Right lobe of liver (tissue), 6 donors: ENCODE measurements at regions not wholly inside any gene's neighbourhood (a gene's known extent, or its start where the extent isn't known, plus 50 kb on each side); places are given as distances from the start of the nearest gene placed in this dataset.

ENCODE experiments used
- ATAC-seq, 4 donors: fragments of 200-7000 bp; cut with Tn5 transposase; one replicate each; pipeline ENCODE4 v1.9.1; 2020; ENCODE audit warnings: mild to moderate bottlenecking in 4 of 4, moderate library complexity in 4 of 4
- DNase-seq, 3 donors: peaks; one replicate each; pipeline ENCODE4 v3.0.0-alpha.2; 2020
- H3K27ac ChIP-seq, 3 donors: fragments of 200-600 bp; one replicate each; pipeline ENCODE4 v1.8.0; 2022
- H3K27me3 ChIP-seq, 2 donors: fragments of 200-600 bp; one replicate each; pipeline ENCODE4 v1.8.0; 2022
- H3K36me3 ChIP-seq, 4 donors: fragments of 200-600 bp; sonication (generic) in 1 of 4; one replicate each; pipeline versions ENCODE4 v1.5.1 to v1.8.0; 2017 to 2022; ENCODE audit warnings: control low read depth in 1 of 4
- H3K4me1 ChIP-seq, 4 donors: fragments of 200-600 bp; sonication (generic) in 1 of 4; one replicate each; pipeline versions ENCODE4 v1.5.1 to v1.8.0; 2017 to 2022; ENCODE audit warnings: control low read depth in 1 of 4
- H3K4me3 ChIP-seq, 3 donors: fragments of 200-600 bp; one replicate each; pipeline ENCODE4 v1.8.0; 2022
- H3K9me3 ChIP-seq, 4 donors: fragments of 200-600 bp; sonication (generic) in 1 of 4; one replicate each; pipeline versions ENCODE4 v1.5.1 to v1.8.0; 2017 to 2022; ENCODE audit warnings: control low read depth in 1 of 4
- CTCF ChIP-seq, 4 donors: fragments of 200-600 bp in 3 of 4; fragments of 450-650 bp in 1 of 4; IDR thresholded peaks; one replicate each; pipeline versions ENCODE4 v1.5.1 to v1.8.0; 2016 to 2022; ENCODE audit warnings: antibody characterized with exemption in 4 of 4, mild to moderate bottlenecking in 2 of 4
- POLR2A ChIP-seq: fragments of 450-650 bp; IDR thresholded peaks from one replicate; pipeline ENCODE4 v1.6.1; 2017; ENCODE audit warnings: antibody characterized with exemption, mild to moderate bottlenecking
- WGBS: methylation state at CpG from one replicate; pipeline ENCODE4 v1.1.6; 2018; ENCODE audit warnings: low coverage, low lambda C conversion rate; ENCODE audit not compliant: insufficient coverage; ENCODE audit errors: missing lambda C conversion rate; 5-methylcytosine and 5-hydroxymethylcytosine counted together
- intact Hi-C, 2 donors: fragments of 100-400 bp; cut with DNase I; formaldehyde crosslinking; loops; one replicate each; pipeline versions ENCODE4 v1.11.2 to v1.14.1; 2022
- donor health status: DM: no; HTN: yes; CAD: no.
- donor health status: DM: no; HTN: no; CAD: no.
- donor health status: DM: no; HTN: no; CAD: no.
- donor health status: DM: no; HTN: yes; CAD: no.
- donor health status: DM: no; HTN: yes; CAD: no.

- Histone ChIP-seq H3K27ac (no peak overlapping the region), H3K4me1 (no peaks in the 10 kb centered on the region), H3K27me3 (no peaks in the 10 kb centered on the region), H3K4me3 (no peak overlapping the region), H3K9me3 (no peaks in the 10 kb centered on the region), H3K36me3 (no peaks in the 10 kb centered on the region)
- DNase-seq (no peak), ATAC-seq (no peak)
- WGBS = 83% methylated on average over 1 of the region's 4 CpGs
- intact Hi-C loops = no loop called here
- TF ChIP-seq POLR2A = no peak
- TF ChIP-seq CTCF (IDR thresholded peaks at IDR 0.05) = no peak
Measured at GRCh38 chr11:119880143-119880542, 151.1 kb upstream of the NECTIN1 start.

DNA sequence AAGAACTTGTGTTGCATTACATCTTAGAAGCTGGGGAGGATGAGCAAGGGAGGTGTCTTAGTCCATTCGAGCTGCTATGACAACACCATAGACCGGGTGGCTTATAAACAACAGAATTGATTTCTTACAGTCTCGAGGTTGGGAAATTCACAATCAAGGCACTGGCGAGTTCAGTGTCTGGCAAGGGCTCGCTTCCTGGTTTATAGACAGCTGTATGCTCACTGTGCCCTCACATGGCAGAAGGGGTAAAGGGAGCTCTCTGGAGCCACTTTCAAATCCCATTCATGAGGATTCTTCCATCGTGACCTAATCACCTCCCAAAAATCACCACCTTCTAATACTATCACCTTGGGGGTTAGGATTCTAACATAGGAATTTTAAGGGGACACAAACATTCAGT is 150.0 kb upstream of the NECTIN1 start:
- no peak overlapping the region for H3K4me3 ChIP-seq
- H3K9me3 ChIP-seq = no peaks in the 10 kb centered on the region
- H3K4me1 ChIP-seq = no peaks in the 10 kb centered on the region
- ATAC-seq (peak; percentile 50 to 99 (median 76)), DNase-seq (peak in 1 of 3 donors; percentile 57)
- WGBS = 31% methylated on average over 6 of the region's 6 CpGs
- H3K27me3 ChIP-seq = no peaks in the 10 kb centered on the region
- no peak overlapping the region for H3K27ac ChIP-seq
- peak in 3 of 4 donors; percentile 11 to 17 (median 16) for TF ChIP-seq CTCF (IDR thresholded peaks at IDR 0.05)
- TF ChIP-seq POLR2A = no peak
- H3K36me3 ChIP-seq = no peaks in the 10 kb centered on the region
- intact Hi-C loops = no loop called here

GRCh38 chr11:119876841-119877240 is 147.8 kb upstream of the NECTIN1 start:
- DNase-seq (no peak), ATAC-seq (no peak)
- Histone ChIP-seq H3K4me1 (no peaks in the 10 kb centered on the region), H3K27ac (no peak overlapping the region), H3K27me3 (no peaks in the 10 kb centered on the region), H3K9me3 (no peaks in the 10 kb centered on the region), H3K4me3 (no peak overlapping the region), H3K36me3 (no peaks in the 10 kb centered on the region)
- WGBS = 91% methylated on average over 12 of the region's 12 CpGs
- no peak for TF ChIP-seq POLR2A
- no peak for TF ChIP-seq CTCF (IDR thresholded peaks at IDR 0.05)
- intact Hi-C loops = no loop called here

- no peak overlapping the region for H3K4me3 ChIP-seq
- H3K27ac ChIP-seq = no peak overlapping the region
- TF ChIP-seq POLR2A (no peak), CTCF (IDR thresholded peaks at IDR 0.05) (no peak)
- DNase-seq (no peak), ATAC-seq (peak in 1 of 4 donors; percentile 14)
- H3K27me3 ChIP-seq = no peaks in the 10 kb centered on the region
- no peaks in the 10 kb centered on the region for H3K4me1 ChIP-seq
- intact Hi-C loops = no loop called here
- H3K36me3 ChIP-seq = no peaks in the 10 kb centered on the region
- H3K9me3 ChIP-seq = no peaks in the 10 kb centered on the region
- WGBS = 100% methylated on average over 1 of the region's 7 CpGs
Measured at GRCh38 chr11:119875841-119876600, 147.0 kb upstream of the NECTIN1 start.
